ENCODE measurements at regions not wholly inside any gene's neighbourhood (a gene's known extent, or its start where the extent isn't known, plus 50 kb on each side); places are given as distances from the start of the nearest gene placed in this dataset.

DNA sequence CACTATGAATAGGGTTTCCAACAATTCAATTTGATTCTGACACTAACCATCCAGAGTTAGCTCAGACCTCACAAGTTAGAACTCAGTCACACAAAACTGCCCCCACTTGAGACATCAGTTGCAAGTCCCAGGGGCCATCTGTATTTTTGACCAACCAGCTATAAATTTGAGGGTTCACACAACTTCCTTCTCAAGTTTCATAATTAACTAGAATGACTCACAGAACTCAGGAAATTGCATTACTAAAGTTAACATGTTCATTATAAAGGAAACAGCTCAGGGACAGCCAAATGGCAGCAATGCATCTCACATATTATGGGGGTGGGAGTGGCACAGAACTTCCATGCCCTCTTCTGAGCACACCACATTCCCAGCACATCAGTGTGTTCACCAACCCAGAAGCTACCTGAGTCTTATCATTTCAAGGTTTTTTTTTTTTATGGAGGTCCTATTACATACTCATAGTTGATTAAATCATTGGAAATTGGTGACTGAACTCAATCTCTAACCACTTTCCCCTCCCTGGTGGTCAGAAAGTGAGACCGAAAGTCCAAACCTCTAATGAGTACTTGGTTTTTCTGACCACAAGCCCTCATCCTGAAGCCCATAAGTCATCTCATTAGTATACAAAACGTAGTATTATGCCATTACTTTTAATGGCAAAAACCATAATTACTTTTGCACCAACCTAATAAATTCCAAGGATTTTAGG lies 1721.5 kb upstream of the SEL1L start:
- H3K27me3 ChIP-seq (ENCODE audit: insufficient read depth, low read depth, low read length), result no peaks in the 10 kb centered on the region
- H3K9me3 ChIP-seq (ENCODE audit: low read length), result no peaks in the 10 kb centered on the region
- no peak overlapping the region for H2AFZ ChIP-seq (ENCODE audit: low read depth, low read length)
- H3K36me3 ChIP-seq (ENCODE audit: insufficient read depth, low read length), result no peaks in the 10 kb centered on the region
- H3K9ac ChIP-seq (ENCODE audit: low read length), result no peak overlapping the region
- H4K20me1 ChIP-seq (ENCODE audit: insufficient read depth), result no peaks in the 10 kb centered on the region
- no peak overlapping the region for H3K4me2 ChIP-seq (ENCODE audit: low read length)
- no peaks in the 10 kb centered on the region for H3F3A ChIP-seq (ENCODE audit: insufficient read depth, low read length, poor library complexity, severe bottlenecking)
- no peaks in the 10 kb centered on the region for H3K79me2 ChIP-seq (replicated peaks; ENCODE audit: insufficient read depth, low read length)
- TF ChIP-seq RAD21 (conservative IDR thresholded peaks at IDR 0.05) (no peak), TAF1 (IDR thresholded peaks at IDR 0.05; ENCODE audit: low read depth) (no peak), SMC3 (conservative IDR thresholded peaks at IDR 0.05; ENCODE audit: poor library complexity) (no peak), POLR2AphosphoS5 (IDR thresholded peaks at IDR 0.05) (no peak), MXI1 (conservative IDR thresholded peaks at IDR 0.05; ENCODE audit: poor library complexity, severe bottlenecking) (no peak), EZH2 (IDR thresholded peaks at IDR 0.05; ENCODE audit: borderline replicate concordance, insufficient read depth, low read length, poor library complexity, severe bottlenecking) (no peak), EP300 (conservative IDR thresholded peaks at IDR 0.05; ENCODE audit: poor library complexity, severe bottlenecking) (no peak)
- TF ChIP-seq, protein P1, sequence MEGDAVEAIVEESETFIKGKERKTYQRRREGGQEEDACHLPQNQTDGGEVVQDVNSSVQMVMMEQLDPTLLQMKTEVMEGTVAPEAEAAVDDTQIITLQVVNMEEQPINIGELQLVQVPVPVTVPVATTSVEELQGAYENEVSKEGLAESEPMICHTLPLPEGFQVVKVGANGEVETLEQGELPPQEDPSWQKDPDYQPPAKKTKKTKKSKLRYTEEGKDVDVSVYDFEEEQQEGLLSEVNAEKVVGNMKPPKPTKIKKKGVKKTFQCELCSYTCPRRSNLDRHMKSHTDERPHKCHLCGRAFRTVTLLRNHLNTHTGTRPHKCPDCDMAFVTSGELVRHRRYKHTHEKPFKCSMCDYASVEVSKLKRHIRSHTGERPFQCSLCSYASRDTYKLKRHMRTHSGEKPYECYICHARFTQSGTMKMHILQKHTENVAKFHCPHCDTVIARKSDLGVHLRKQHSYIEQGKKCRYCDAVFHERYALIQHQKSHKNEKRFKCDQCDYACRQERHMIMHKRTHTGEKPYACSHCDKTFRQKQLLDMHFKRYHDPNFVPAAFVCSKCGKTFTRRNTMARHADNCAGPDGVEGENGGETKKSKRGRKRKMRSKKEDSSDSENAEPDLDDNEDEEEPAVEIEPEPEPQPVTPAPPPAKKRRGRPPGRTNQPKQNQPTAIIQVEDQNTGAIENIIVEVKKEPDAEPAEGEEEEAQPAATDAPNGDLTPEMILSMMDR (IDR thresholded peaks at IDR 0.05; ENCODE audit: poor library complexity, severe bottlenecking), result no peak
- TF ChIP-seq, protein P2, sequence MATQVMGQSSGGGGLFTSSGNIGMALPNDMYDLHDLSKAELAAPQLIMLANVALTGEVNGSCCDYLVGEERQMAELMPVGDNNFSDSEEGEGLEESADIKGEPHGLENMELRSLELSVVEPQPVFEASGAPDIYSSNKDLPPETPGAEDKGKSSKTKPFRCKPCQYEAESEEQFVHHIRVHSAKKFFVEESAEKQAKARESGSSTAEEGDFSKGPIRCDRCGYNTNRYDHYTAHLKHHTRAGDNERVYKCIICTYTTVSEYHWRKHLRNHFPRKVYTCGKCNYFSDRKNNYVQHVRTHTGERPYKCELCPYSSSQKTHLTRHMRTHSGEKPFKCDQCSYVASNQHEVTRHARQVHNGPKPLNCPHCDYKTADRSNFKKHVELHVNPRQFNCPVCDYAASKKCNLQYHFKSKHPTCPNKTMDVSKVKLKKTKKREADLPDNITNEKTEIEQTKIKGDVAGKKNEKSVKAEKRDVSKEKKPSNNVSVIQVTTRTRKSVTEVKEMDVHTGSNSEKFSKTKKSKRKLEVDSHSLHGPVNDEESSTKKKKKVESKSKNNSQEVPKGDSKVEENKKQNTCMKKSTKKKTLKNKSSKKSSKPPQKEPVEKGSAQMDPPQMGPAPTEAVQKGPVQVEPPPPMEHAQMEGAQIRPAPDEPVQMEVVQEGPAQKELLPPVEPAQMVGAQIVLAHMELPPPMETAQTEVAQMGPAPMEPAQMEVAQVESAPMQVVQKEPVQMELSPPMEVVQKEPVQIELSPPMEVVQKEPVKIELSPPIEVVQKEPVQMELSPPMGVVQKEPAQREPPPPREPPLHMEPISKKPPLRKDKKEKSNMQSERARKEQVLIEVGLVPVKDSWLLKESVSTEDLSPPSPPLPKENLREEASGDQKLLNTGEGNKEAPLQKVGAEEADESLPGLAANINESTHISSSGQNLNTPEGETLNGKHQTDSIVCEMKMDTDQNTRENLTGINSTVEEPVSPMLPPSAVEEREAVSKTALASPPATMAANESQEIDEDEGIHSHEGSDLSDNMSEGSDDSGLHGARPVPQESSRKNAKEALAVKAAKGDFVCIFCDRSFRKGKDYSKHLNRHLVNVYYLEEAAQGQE (IDR thresholded peaks at IDR 0.05; ENCODE audit: borderline replicate concordance), result no peak
- no peaks in the 10 kb centered on the region for H3K9me2 ChIP-seq (ENCODE audit: insufficient read depth, low read length)
- H3K4me3 ChIP-seq (ENCODE audit: low read length), result no peak overlapping the region
- H3K27ac ChIP-seq (ENCODE audit: low read length), result no peak overlapping the region

DNA sequence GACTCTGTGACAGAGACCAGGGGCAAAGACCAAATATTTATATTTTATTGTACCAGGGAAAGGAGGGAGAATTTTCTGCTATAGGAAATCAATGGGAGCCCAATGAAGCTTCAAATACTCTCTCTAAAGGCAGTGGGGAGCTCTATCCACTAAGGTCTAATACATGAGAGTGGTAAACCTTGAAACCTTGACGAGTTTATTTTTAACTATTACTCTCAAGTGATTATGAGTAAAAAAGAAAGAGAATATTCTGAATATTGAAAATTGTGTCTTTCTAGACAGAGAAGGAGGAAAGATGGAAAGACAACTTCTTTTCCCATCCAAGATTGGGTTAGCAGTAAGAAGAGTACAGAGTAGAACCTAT lies 1722.1 kb upstream of the SEL1L start:
- no peak for TF ChIP-seq TAF1 (IDR thresholded peaks at IDR 0.05; ENCODE audit: low read depth)
- TF ChIP-seq EZH2 (IDR thresholded peaks at IDR 0.05; ENCODE audit: borderline replicate concordance, insufficient read depth, low read length, poor library complexity, severe bottlenecking), result no peak
- no peak for TF ChIP-seq RAD21 (conservative IDR thresholded peaks at IDR 0.05)
- Histone ChIP-seq H3K36me3 (ENCODE audit: insufficient read depth, low read length) (no peaks in the 10 kb centered on the region), H3K9ac (ENCODE audit: low read length) (no peak overlapping the region), H3K9me2 (ENCODE audit: insufficient read depth, low read length) (no peaks in the 10 kb centered on the region), H3K4me2 (ENCODE audit: low read length) (no peak overlapping the region), H4K20me1 (ENCODE audit: insufficient read depth) (no peaks in the 10 kb centered on the region), H3K79me2 (replicated peaks; ENCODE audit: insufficient read depth, low read length) (no peaks in the 10 kb centered on the region), H3K9me3 (ENCODE audit: low read length) (no peaks in the 10 kb centered on the region), H2AFZ (ENCODE audit: low read depth, low read length) (no peak overlapping the region), H3K27ac (ENCODE audit: low read length) (no peak overlapping the region), H3K4me3 (ENCODE audit: low read length) (no peak overlapping the region), H3F3A (ENCODE audit: insufficient read depth, low read length, poor library complexity, severe bottlenecking) (no peaks in the 10 kb centered on the region), H3K27me3 (ENCODE audit: insufficient read depth, low read depth, low read length) (no peaks in the 10 kb centered on the region)
